ENCODE measurements at regions not wholly inside any gene's neighbourhood (a gene's known extent, or its start where the extent isn't known, plus 50 kb on each side); places are given as distances from the start of the nearest gene placed in this dataset.

DNA sequence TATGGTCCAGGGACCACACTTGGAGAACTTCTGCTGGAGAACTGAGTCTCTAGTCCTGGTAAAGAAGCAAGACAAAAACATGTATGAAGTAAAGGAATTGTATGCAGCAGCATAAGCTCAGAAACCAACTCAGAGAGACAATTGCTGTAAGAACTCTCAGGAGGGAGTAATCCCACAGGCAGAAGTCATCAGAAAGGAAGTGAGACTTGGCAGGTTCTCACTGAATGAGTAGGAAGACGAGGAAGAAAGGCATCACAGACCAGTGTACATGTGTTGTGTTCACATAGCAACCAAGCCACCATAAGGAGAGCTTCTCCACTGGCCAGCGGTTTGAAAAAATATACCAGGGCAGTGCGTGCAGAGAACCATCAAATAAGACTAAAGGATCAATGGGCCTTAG is 57.9 kb upstream of the FST start:
- DNase-seq: no peak

DNA sequence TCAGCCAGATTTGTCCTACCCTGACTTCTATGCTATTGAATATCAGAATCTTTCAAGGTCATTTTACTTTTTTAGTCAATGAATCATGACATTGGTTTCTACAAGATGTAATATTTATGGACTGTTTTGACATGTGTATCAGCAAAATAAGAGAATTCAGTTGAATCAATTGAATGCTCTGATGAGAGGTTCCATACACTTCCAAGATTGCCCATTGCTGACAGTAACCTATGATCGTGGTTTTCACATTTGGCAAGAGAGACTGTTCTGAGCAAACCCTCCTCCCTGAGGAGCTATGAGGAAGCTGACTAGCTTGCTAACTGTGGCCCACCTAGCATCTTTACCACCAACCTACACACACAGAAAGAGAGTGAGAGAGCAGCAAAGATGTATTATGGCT is 56.7 kb upstream of the FST start:
- no peak for DNase-seq

DNA sequence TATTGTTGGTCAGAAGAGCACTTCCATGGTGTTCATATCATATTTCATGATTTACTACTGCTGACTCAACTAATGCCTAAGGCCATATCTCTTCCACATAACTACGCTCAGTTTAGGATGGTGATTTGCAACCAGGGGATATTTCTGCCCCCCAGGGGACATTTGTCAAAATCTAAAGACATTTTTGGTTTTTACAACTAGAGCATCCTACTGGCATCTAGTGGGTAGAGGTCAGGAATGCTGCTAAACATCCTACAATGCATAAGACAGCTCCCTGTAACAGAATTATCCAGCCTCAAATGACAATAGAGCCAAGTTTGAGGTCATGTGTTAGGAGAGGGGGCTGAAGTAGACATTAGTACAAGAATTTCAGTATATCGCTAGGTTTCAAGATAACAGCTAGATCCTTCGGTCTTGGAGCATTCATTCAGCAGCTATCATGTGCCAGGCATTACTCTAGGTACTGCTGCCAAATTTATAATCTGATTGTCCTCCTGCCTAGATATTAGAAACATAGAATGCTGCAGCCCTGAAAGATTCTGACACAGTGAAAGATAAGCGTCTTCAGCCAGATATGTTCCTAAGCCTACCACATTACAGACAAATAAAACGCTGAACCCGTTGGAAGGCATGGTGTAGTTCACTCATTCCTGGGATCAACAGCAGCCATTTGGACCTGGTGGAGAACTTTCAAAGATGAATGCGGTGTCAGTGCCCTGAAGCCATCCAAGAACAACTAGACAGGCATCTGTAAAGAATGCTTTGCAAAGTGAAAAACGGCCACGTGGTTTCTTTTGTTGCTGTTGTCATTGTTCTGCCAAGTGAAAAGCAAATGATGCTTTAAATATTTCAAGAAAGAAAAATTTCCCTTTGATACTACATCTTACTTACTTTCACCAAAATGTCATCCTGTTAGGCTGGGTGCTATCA is 55.5 kb upstream of the FST start:
- DNase-seq: no peak

DNA sequence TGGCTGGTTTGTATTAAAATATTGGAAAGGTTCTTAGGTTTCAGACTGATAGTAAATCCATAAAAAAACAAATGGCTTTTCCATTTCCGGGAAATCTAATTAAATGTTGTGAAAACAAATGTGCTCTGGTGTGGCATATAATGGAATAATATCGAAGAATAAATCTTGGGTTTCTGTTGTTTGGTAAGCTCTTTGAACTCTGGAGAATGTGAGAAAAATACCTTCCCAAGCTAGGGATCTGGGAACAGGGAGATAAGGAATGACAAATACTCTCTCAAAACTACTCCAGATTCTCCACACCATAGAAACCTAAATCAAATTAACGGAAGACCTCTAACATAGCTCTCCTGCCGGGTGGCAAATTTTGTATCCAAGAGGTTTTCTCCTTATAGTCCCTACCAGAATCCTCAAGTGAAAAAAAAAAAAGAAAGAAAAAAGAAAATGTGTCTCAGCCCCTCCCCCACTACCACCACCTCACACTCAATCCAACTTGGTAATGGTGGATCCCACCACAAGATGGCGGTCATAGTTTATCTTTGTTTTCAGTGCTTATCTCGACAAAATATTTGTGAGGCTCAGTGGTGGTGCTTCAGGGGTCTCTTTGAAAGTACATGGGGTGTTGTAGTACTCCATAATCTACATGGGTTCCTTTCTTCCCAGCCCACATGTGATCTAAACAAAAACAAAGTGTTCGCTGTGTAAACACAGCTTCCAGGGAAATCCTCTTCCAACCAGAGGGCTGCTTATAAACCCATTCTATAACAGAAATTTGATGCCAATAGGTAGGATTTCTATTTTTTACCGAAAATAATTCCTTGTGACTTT is 54.5 kb upstream of the FST start:
- DNase-seq: peak; percentile 6

DNA sequence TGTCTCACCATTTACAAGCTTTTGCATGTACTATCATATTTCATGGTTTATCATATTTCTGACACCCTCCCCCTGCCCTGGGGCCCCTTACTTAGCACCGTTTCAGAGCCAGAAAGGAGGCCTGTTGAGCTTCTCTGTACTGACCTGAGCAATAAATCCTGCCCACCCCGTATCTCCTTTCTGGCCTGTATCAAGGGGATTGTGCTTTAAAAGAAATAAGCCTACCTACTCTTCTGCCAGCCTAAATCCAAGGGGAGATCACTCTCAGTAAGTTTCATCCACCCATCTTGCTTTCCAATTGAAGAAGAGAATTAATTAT is 54.0 kb upstream of the FST start:
- DNase-seq: no peak

DNA sequence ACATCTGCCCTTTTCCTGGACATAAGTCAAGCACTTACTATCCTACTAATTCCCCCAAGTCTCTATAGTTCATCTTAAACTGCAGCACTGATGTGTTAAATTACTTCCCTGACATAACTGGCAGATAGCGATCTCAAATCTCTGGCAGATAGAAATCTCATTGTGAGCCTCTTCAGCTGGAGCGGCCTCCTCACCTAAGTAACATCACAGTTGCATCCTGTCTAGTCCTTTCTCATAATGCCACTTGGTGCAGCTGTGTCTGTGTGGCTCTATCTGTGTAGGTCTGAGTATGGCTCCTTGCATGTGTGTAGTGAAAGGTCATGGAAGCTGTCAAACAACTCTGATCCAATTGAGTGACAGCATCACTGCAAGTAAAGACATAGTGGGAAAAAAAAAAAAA is 53.6 kb upstream of the FST start:
- no peak for DNase-seq

DNA sequence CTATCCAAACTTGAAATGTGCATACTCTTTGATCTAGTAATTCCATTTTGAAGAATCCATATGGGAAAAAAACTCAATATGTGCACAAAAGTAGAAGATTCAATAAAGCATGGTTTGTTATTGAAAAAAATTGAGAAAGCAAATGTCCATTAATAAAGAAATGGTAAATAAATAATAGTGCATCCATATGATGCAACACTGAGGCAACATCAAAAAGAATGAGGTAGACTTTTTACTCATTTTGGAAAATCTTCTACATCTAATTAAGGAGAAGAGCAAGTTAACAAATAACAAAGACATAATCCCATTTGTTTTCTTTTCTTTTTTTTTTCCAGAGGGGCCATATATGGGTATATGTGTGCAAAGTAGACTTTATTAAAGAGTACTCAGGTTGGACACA is 52.5 kb upstream of the FST start:
- no peak for DNase-seq

DNA sequence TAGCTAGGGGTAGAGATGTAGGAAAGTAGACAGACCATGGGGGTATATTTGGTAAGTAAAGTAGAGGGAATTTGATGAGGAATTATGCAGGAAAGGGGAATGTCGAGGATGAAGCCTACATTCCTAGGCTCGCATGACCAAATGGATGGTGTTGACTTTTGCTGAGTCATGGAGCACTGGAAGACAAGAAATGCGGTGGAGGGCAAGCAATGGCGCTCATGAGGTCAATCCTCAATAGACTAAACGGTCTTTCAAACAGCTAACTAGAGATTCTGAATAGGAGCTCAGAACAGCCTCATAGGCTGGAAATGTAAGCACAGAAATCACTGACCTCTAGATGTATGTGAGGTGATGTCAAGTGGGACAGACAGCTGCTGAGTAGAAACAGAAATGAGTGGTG is 50.7 kb upstream of the FST start:
- no peak for DNase-seq

DNA sequence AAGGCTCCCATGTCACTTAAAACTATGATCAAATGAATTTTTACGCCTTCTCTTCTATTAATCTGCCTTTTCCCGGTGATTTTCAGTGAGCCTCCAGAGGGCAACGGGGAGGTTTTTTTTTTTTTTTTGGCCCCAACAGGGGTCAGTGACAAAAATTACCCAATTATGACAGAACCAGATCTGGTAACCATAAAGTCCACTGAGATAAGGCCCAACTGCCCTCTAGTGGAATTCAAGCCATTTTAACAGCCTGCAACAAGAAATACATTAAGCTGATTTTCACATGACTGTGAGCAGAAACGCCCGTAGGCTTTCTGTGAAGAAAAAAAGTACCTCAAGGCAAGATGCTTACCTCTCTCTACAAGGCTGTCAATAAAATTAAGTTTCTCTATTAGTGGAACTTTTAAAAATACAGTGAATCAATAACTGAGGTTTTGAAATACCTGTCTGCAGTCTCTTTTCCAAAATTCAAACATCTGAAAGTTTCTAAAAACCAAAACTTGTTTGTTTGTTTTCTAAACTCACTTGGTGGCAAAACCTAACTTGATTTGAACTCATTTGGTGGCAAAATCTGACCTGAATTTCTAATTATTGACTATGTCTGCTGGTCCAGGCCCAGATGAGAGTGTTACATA is 49.7 kb upstream of the FST start:
- no peak for DNase-seq

Measured in stimulated activated CD4-positive, alpha-beta T cell treated with anti-CD3 and anti-CD28 coated beads, Interleukin-4, amount 100 ng/mL, for 24 hours (primary cell).